ENCODE measurements at regions not wholly inside any gene's neighbourhood (a gene's known extent, or its start where the extent isn't known, plus 50 kb on each side); places are given as distances from the start of the nearest gene placed in this dataset.
A peak's percentile ranks its signal among the peaks of the same experiment; 100 is the strongest.

GRCh38 chr3:167899093-167899492 lies 163.6 kb downstream of the SERPINI1 start:
- no peak for DNase-seq (ENCODE audit: low read depth, low spot score)
- H3K4me3 ChIP-seq (ENCODE audit: low read length): no peak overlapping the region

GRCh38 chr3:167898091-167898490 lies 162.6 kb downstream of the SERPINI1 start:
- no peak for DNase-seq (ENCODE audit: low read depth, low spot score)
- no peak overlapping the region for H3K4me3 ChIP-seq (ENCODE audit: low read length)

GRCh38 chr3:167895684-167896083 lies 160.2 kb downstream of the SERPINI1 start:
- DNase-seq (ENCODE audit: low read depth, low spot score): no peak
- H3K4me3 ChIP-seq (ENCODE audit: low read length): no peak overlapping the region

- no peak overlapping the region for H3K4me3 ChIP-seq (ENCODE audit: low read length)
Observed at GRCh38 chr3:167895178-167895577, 159.7 kb downstream of the SERPINI1 start.

GRCh38 chr3:167892205-167892604 lies 156.7 kb downstream of the SERPINI1 start:
- no peak overlapping the region for H3K4me3 ChIP-seq (ENCODE audit: low read length)
- no peak for DNase-seq (ENCODE audit: low read depth, low spot score)

More at GRCh38 chr3:167895178-167895577, 159.7 kb downstream of the SERPINI1 start:
- DNase-seq (ENCODE audit: low read depth, low spot score): no peak

DNA sequence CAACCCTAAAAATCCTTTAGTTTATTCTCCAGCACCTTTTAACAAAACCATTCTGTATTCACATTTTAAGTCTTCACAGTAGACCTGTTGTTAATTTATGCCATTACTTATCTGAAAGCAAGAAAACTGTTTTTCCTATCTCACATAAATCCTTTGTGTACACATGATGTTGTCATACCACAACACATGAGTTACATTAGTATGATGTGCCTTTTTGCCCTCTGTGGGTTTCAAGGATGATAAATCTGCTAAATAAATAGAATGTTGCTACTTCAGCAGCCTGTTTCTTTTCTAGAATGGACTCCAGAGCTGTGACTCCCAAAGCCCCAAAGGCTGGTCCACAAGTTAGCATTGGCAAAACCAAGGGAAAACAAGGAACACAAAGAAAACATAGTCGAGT lies 151.6 kb downstream of the SERPINI1 start:
- H3K4me3 ChIP-seq (ENCODE audit: low read length): no peak overlapping the region
- DNase-seq (ENCODE audit: low read depth, low spot score): no peak

- DNase-seq (ENCODE audit: low read depth, low spot score): no peak
- no peak overlapping the region for H3K4me3 ChIP-seq (ENCODE audit: low read length)
Observed at GRCh38 chr3:167886690-167887089, 151.2 kb downstream of the SERPINI1 start.

- no peak for DNase-seq (ENCODE audit: low read depth, low spot score)
- no peak overlapping the region for H3K4me3 ChIP-seq (ENCODE audit: low read length)
Observed at GRCh38 chr3:167885277-167885676, 149.8 kb downstream of the SERPINI1 start.

- H3K4me3 ChIP-seq (ENCODE audit: low read length): no peak overlapping the region
- no peak for DNase-seq (ENCODE audit: low read depth, low spot score)
Observed at GRCh38 chr3:167884481-167884880, 149.0 kb downstream of the SERPINI1 start.

GRCh38 chr3:167883452-167883851 lies 147.9 kb downstream of the SERPINI1 start:
- no peak overlapping the region for H3K4me3 ChIP-seq (ENCODE audit: low read length)
- DNase-seq (ENCODE audit: low read depth, low spot score): no peak

DNA sequence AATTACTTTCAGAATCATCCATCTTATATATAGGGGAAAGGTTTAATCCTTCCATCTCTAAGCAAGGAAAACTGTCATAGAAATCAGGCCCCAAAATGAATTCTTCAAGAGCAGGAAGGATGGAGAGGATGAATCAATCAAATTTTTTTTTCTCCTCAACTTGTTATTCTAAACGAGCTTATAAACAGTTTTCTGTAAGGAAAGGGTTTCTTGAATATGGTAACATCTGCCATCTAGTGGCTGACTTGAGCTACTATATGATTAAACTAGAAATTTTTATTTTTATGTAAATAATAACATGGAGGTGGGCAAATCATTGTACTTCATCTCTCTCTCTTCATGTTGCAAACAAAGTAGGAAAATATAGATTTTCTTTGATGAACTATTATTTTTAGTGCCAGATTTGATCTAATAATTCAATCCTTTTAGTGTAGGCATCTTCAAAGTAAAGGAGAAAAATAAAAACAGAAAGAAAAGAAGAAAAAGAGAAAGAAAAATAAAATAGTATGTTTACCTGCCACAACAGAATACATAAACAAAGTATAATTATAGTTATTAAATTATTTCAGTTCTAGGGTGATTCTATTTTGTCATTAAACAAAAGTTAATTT lies 146.6 kb downstream of the SERPINI1 start:
- H3K4me3 ChIP-seq (ENCODE audit: low read length): no peak overlapping the region
- peak; percentile 45 for DNase-seq (ENCODE audit: low read depth, low spot score)

GRCh38 chr3:167880183-167880582 lies 144.7 kb downstream of the SERPINI1 start:
- no peak for DNase-seq (ENCODE audit: low read depth, low spot score)
- no peak overlapping the region for H3K4me3 ChIP-seq (ENCODE audit: low read length)

GRCh38 chr3:167876620-167877281 lies 141.2 kb downstream of the SERPINI1 start:
- no peak overlapping the region for H3K4me3 ChIP-seq (ENCODE audit: low read length)
- no peak for DNase-seq (ENCODE audit: low read depth, low spot score)
